HepG2 (cell line): ENCODE measurements at regions not wholly inside any gene's neighbourhood (a gene's known extent, or its start where the extent isn't known, plus 50 kb on each side); places are given as distances from the start of the nearest gene placed in this dataset.

ENCODE experiments used
- CBX5 ChIP-seq: sonication (generic); formaldehyde crosslinking; IDR thresholded peaks from 2 replicates; pipeline ENCODE4 v1.4.0; 2020; ENCODE audit warnings: missing genetic modification reagents, borderline replicate concordance
- MXD4 ChIP-seq: IDR thresholded peaks from 2 replicates; pipeline ENCODE4 v1.6.1; 2016; ENCODE audit warnings: mild to moderate bottlenecking, missing biosample characterization, missing genetic modification reagents
- POLR2A ChIP-seq, 2 experiments: IDR thresholded peaks; 2 replicates each; pipeline ENCODE4 v1.6.1; 2011; ENCODE audit warnings: low read depth in 2 of 2, low read length in 2 of 2, mild to moderate bottlenecking in 1 of 2, moderate library complexity in 1 of 2; ENCODE audit not compliant: insufficient read depth in 1 of 2
- POLR2AphosphoS5 ChIP-seq: IDR thresholded peaks from 2 replicates; pipeline ENCODE4 v1.6.1; 2012; ENCODE audit warnings: low read depth, low read length
- ZFP62 ChIP-seq: sonication (generic); formaldehyde crosslinking; IDR thresholded peaks from 2 replicates; pipeline ENCODE4 v1.4.0; 2020; ENCODE audit warnings: missing genetic modification reagents

- TF ChIP-seq CBX5 (CRISPR knock-in tag): no peak
- TF ChIP-seq POLR2AphosphoS5: no peak
- no peak for TF ChIP-seq POLR2A (IDR thresholded peaks at IDR 0.05; ENCODE audit: insufficient read depth in 1 of 2, low read depth in 2 of 2, low read length in 2 of 2)
- TF ChIP-seq MXD4 (CRISPR knock-in tag): no peak
- TF ChIP-seq ZFP62: no peak
Measured at GRCh38 chr11:28447226-28447625, 339.0 kb downstream of the METTL15 start.
